K562 (cell line): ENCODE measurements at regions not wholly inside any gene's neighbourhood (a gene's known extent, or its start where the extent isn't known, plus 50 kb on each side); places are given as distances from the start of the nearest gene placed in this dataset.

Experiments used
- ATAC-seq: fragments of 200-7000 bp; cut with Tn5 transposase; 3 replicates; pipeline ENCODE4 v1.9.1; 2020; ENCODE audit warnings: moderate library complexity
- BruUV-seq: library from RNA; stranded (reverse); fragments of 400-500 nt; replicated peaks from 2 replicates; lab custom pipeline; 2021; lab: Mats Ljungman, UMichigan
- CTCF ChIA-PET: fragments of 300-600 bp; formaldehyde crosslinking; extraction: SDS; loops from one replicate; lab custom pipeline; 2021; ENCODE audit warnings: low intra/inter-chr PET ratio; lab: Yijun Ruan, JAX
- POLR2A ChIA-PET: fragments of 300-600, 350-650 bp; sonication (Branson Sonifier 250); formaldehyde crosslinking; extraction: SDS; loops from one replicate; lab custom pipeline; 2021; ENCODE audit warnings: antibody characterized with exemption, inconsistent platforms; lab: Yijun Ruan, JAX
- DNase-seq, 4 experiments: peaks; one replicate each; pipeline versions ENCODE4 v3.0.0 to v3.0.0-alpha.2; 2011 to 2018; ENCODE audit warnings: low spot score in 3 of 4, mixed read lengths in 3 of 4; ENCODE audit errors: extremely low read depth in 1 of 4
- FAIRE-seq: peaks from 2 replicates; lab custom pipeline; 2011; peaks lifted over from hg19 to GRCh38; lab: Jason Lieb, UNC
- H2AFZ ChIP-seq: 2 replicates; pipeline ENCODE4 v1.6.0; 2011; ENCODE audit warnings: low read depth, low read length, control low read depth, inconsistent platforms
- H3K27ac ChIP-seq: fragments of 200-600 bp; 3 replicates; pipeline ENCODE4 v1.8.0; 2011; ENCODE audit warnings: low read depth, mild to moderate bottlenecking, control low read depth, inconsistent platforms, low read length, moderate library complexity, mixed read lengths; ENCODE audit errors: extremely low read depth
- H3K27me3 ChIP-seq, 2 experiments: fragments of 300-600 bp in 1 of 2; 2 replicates in 1 of 2; 3 replicates in 1 of 2; pipeline versions ENCODE4 v1.6.0 to v1.8.0; 2011; ENCODE audit warnings: inconsistent platforms in 2 of 2, low read length in 2 of 2, mild to moderate bottlenecking in 1 of 2, mixed read lengths in 1 of 2, moderate library complexity in 1 of 2; ENCODE audit not compliant: control insufficient read depth in 2 of 2, insufficient read depth in 2 of 2
- H3K36me3 ChIP-seq: fragments of 300-600 bp; 3 replicates; pipeline ENCODE4 v1.8.0; 2011; ENCODE audit warnings: mild to moderate bottlenecking, low read length, inconsistent platforms; ENCODE audit not compliant: control insufficient read depth, insufficient read depth
- H3K4me1 ChIP-seq, 2 experiments: fragments of 200-600 bp in 1 of 2; replicated peaks in 1 of 2; 2 replicates in 1 of 2; 3 replicates in 1 of 2; pipeline versions ENCODE4 v1.5.1 to v1.8.0; 2011; ENCODE audit warnings: inconsistent platforms in 2 of 2, low read length in 2 of 2, mild to moderate bottlenecking in 1 of 2, mixed read lengths in 1 of 2, moderate library complexity in 1 of 2; ENCODE audit not compliant: control insufficient read depth in 2 of 2, insufficient read depth in 2 of 2
- H3K4me2 ChIP-seq: 2 replicates; pipeline ENCODE4 v1.6.1; 2011; ENCODE audit warnings: low read length, control low read depth, inconsistent platforms, mixed read lengths; ENCODE audit not compliant: insufficient read depth
- H3K4me3 ChIP-seq: fragments of 200-600 bp; sonication (generic), shearing (Covaris generic); 2 replicates; pipeline ENCODE4 v1.5.1; 2016; ENCODE audit warnings: control low read depth, inconsistent platforms
- H3K79me2 ChIP-seq: fragments of 200-600 bp; 3 replicates; pipeline ENCODE4 v1.8.0; 2011; ENCODE audit warnings: low read length, inconsistent platforms; ENCODE audit not compliant: control insufficient read depth, insufficient read depth
- H3K9ac ChIP-seq, 2 experiments: 2 replicates each; pipeline versions ENCODE4 v1.6.0 to v1.6.1; 2011; ENCODE audit warnings: low read depth in 2 of 2, low read length in 2 of 2, control low read depth in 1 of 2, inconsistent platforms in 1 of 2, mild to moderate bottlenecking in 1 of 2, mixed read lengths in 1 of 2; ENCODE audit not compliant: insufficient read depth in 1 of 2
- H3K9me1 ChIP-seq: one replicate; pipeline ENCODE4 v1.6.0; 2011; ENCODE audit warnings: inconsistent platforms, mild to moderate bottlenecking, low read length, moderate library complexity; ENCODE audit not compliant: control insufficient read depth, insufficient read depth
- H3K9me3 ChIP-seq: replicated peaks from 2 replicates; pipeline ENCODE4 v1.5.1; 2011; ENCODE audit warnings: low read depth, low read length, inconsistent platforms; ENCODE audit not compliant: control insufficient read depth, insufficient read depth
- H4K20me1 ChIP-seq: replicated peaks from 2 replicates; pipeline ENCODE4 v1.6.1; 2011; ENCODE audit warnings: low read length, inconsistent platforms, mixed read lengths; ENCODE audit not compliant: control insufficient read depth, insufficient read depth
- ARHGAP35 ChIP-seq: fragments of 450-650 bp; IDR thresholded peaks from 2 replicates; pipeline ENCODE4 v1.6.1; 2018; ENCODE audit not compliant: partially characterized antibody
- CBX2 ChIP-seq: fragments of 200-600 bp; sonication (generic); IDR thresholded peaks from one replicate; pipeline ENCODE4 v1.6.1; 2012; ENCODE audit warnings: mild to moderate bottlenecking, low read length, inconsistent platforms; ENCODE audit not compliant: insufficient read depth, poor library complexity, severe bottlenecking
- ERF ChIP-seq: fragments of 450-650 bp; formaldehyde crosslinking; IDR thresholded peaks from 2 replicates; pipeline ENCODE4 v1.4.0; 2020; ENCODE audit warnings: mild to moderate bottlenecking, mixed read lengths
- FOXJ2 ChIP-seq: fragments of 200-800 bp; sonication (Bioruptor generic); IDR thresholded peaks from 2 replicates; pipeline ENCODE4 v1.6.1; 2016; ENCODE audit warnings: missing genetic modification characterization, missing compliant biosample characterization
- HNRNPH1 ChIP-seq: fragments of 200-400 bp; formaldehyde crosslinking; optimal IDR thresholded peaks from 2 replicates; pipeline ENCODE3; 2017; ENCODE audit warnings: low read depth, mild to moderate bottlenecking, low read length, moderate library complexity
- MCM2 ChIP-seq: fragments of 450-650 bp; IDR thresholded peaks from 2 replicates; pipeline ENCODE4 v1.6.1; 2017; ENCODE audit warnings: low read depth, mild to moderate bottlenecking
- MXI1 ChIP-seq: IDR thresholded peaks from 2 replicates; pipeline ENCODE4 v1.6.1; 2011; ENCODE audit warnings: low read depth, mild to moderate bottlenecking, improper control_type of control experiment, low read length
- NCOA4 ChIP-seq: fragments of 450-650 bp; IDR thresholded peaks from 2 replicates; pipeline ENCODE4 v1.6.1; 2018; ENCODE audit warnings: mild to moderate bottlenecking; ENCODE audit not compliant: partially characterized antibody
- PBX2 ChIP-seq, 2 experiments: IDR thresholded peaks in 1 of 2; conservative IDR thresholded peaks in 1 of 2; 2 replicates each; pipeline ENCODE4 v1.6.1; 2016; ENCODE audit warnings: low read depth in 2 of 2, mild to moderate bottlenecking in 1 of 2, missing compliant biosample characterization in 1 of 2, missing genetic modification characterization in 1 of 2, moderate library complexity in 1 of 2
- POLR2G ChIP-seq: fragments of 200-400 bp; formaldehyde crosslinking; IDR thresholded peaks from 2 replicates; pipeline ENCODE4 v1.6.1; 2017; ENCODE audit warnings: low read depth, mild to moderate bottlenecking, antibody characterized with exemption, low read length, moderate library complexity
- RBM39 ChIP-seq: fragments of 200-400 bp; formaldehyde crosslinking; optimal IDR thresholded peaks from 2 replicates; pipeline ENCODE3; 2018; ENCODE audit warnings: low read depth, low read length
- RFX7 ChIP-seq: fragments of 250-450 bp; sonication (Bioruptor Pico); IDR thresholded peaks from 2 replicates; pipeline ENCODE4 v1.5.1; 2021; ENCODE audit warnings: mild to moderate bottlenecking
- TAF9B ChIP-seq: fragments of 450-650 bp; IDR thresholded peaks from 2 replicates; pipeline ENCODE4 v1.6.1; 2018; ENCODE audit warnings: mild to moderate bottlenecking; ENCODE audit not compliant: partially characterized antibody
- TBP ChIP-seq: optimal IDR thresholded peaks from 2 replicates; pipeline ENCODE3; 2011; ENCODE audit warnings: low read depth, low read length, improper control_type of control experiment
- TFAP4 ChIP-seq: sonication (generic); formaldehyde crosslinking; IDR thresholded peaks from 2 replicates; pipeline ENCODE4 v1.8.0; 2022; ENCODE audit warnings: missing genetic modification reagents, mild to moderate bottlenecking, moderate library complexity, borderline replicate concordance
- TFE3 ChIP-seq: fragments of 450-650 bp; formaldehyde crosslinking; IDR thresholded peaks from 2 replicates; pipeline ENCODE4 v1.4.0; 2020; ENCODE audit warnings: mild to moderate bottlenecking, mixed read lengths
- ZNF140 ChIP-seq: fragments of 250-450 bp; sonication (Bioruptor Pico); IDR thresholded peaks from 2 replicates; pipeline ENCODE4 v1.8.0; 2021; ENCODE audit warnings: moderate library complexity, mild to moderate bottlenecking, inconsistent platforms
- WGBS: fragments of 100-300 bp; shearing (Covaris generic); methylation state at CpG from one replicate; pipeline ENCODE4 v1.1.6; 2016; ENCODE audit warnings: low coverage, mixed read lengths; ENCODE audit not compliant: insufficient coverage; ENCODE audit errors: missing lambda C conversion rate; 5-methylcytosine and 5-hydroxymethylcytosine counted together
- in situ Hi-C: fragments of 300-500 bp; cut with MboI; formaldehyde crosslinking; loops from 4 replicates; pipeline ENCODE4 v1.15.0; 2018; ENCODE audit warnings: inconsistent platforms, mixed read lengths
- intact Hi-C: fragments of 100-400 bp; cut with micrococcal nuclease; formaldehyde crosslinking; loops from 2 replicates; pipeline ENCODE4 v1.14.2; 2022

- no peak for TF ChIP-seq NCOA4
- no peak for TF ChIP-seq ZNF140 (CRISPR knock-in tag)
- no peak for TF ChIP-seq HNRNPH1
- no peak for TF ChIP-seq CBX2
- no peak for TF ChIP-seq ERF (CRISPR knock-in tag)
Observed at GRCh38 chr21:16084776-16085364, 355.1 kb downstream of the USP25 start (continued).

GRCh38 chr21:16085421-16085820, 355.6 kb downstream of the USP25 start:
- Histone ChIP-seq H3K4me1 (no peaks in the 10 kb centered on the region), H3K9me3 (no peaks in the 10 kb centered on the region), H4K20me1 (no peaks in the 10 kb centered on the region), H3K36me3 (no peaks in the 10 kb centered on the region), H3K79me2 (no peaks in the 10 kb centered on the region), H3K27me3 (no peaks in the 10 kb centered on the region), H3K4me3 (no peak overlapping the region), H3K27ac (no peak overlapping the region), H3K9me1 (no peaks in the 10 kb centered on the region), H2AFZ (no peak overlapping the region), H3K9ac (no peak overlapping the region), H3K4me2 (no peak overlapping the region)
- FAIRE-seq, result no peak
- in situ Hi-C loops, result no loop called here
- BruUV-seq, result no TSS peak
- POLR2A ChIA-PET, result no interaction called here
- 3% methylated on average over 5 of the region's 5 CpGs for WGBS
- intact Hi-C loops, result no loop called here
- no peak for ATAC-seq
- DNase-seq, result no peak
- CTCF ChIA-PET, result no interaction called here
- TF ChIP-seq TFE3 (CRISPR knock-in tag) (no peak), RBM39 (no peak), MCM2 (no peak), MXI1 (no peak), ARHGAP35 (no peak), CBX2 (no peak), PBX2 (CRISPR knock-in tag; IDR thresholded peaks at IDR 0.05; ENCODE audit: low read depth) (no peak), PBX2 (tag; conservative IDR thresholded peaks at IDR 0.05; ENCODE audit: low read depth) (no peak), RFX7 (CRISPR knock-in tag) (no peak), TFAP4 (CRISPR knock-in tag) (no peak), FOXJ2 (tag) (no peak), TAF9B (no peak), TBP (no peak), POLR2G (no peak)
